ENCODE measurements at regions not wholly inside any gene's neighbourhood (a gene's known extent, or its start where the extent isn't known, plus 50 kb on each side); places are given as distances from the start of the nearest gene placed in this dataset.

GRCh38 chrX:3960952-3961351 lies 247.5 kb upstream of the PRKX start:
- TF ChIP-seq CTCF (IDR thresholded peaks at IDR 0.05; ENCODE audit: low read depth, low read length, poor library complexity, severe bottlenecking) (no peak), EZH2phosphoT487 (IDR thresholded peaks at IDR 0.05; ENCODE audit: borderline replicate concordance, low read length) (no peak)

Data from DOHH2 (cell line).